ENCODE measurements at regions not wholly inside any gene's neighbourhood (a gene's known extent, or its start where the extent isn't known, plus 50 kb on each side); places are given as distances from the start of the nearest gene placed in this dataset.

- TF ChIP-seq POLR2AphosphoS5 (IDR thresholded peaks at IDR 0.05; ENCODE audit: low read depth, low read length) (no peak), POLR2A (IDR thresholded peaks at IDR 0.05; ENCODE audit: low read depth, low read length) (no peak)
Measured at GRCh38 chr3:35900079-35900478, 260.8 kb downstream of the ARPP21 start.
